SK-N-SH treated with all-trans-retinoic acid at 6 μM for 48 hours (cell line): ENCODE measurements at regions not wholly inside any gene's neighbourhood (a gene's known extent, or its start where the extent isn't known, plus 50 kb on each side); places are given as distances from the start of the nearest gene placed in this dataset.

Source experiments
- ATAC-seq: fragments of 200-7000 bp; cut with Tn5 transposase; 3 replicates; pipeline ENCODE4 v1.9.1; 2020; ENCODE audit warnings: mild to moderate bottlenecking, moderate library complexity
- ARNTL ChIP-seq: fragments of 450-650 bp; formaldehyde crosslinking; IDR thresholded peaks from 2 replicates; pipeline ENCODE4 v1.5.0; 2020; ENCODE audit warnings: low read depth, mild to moderate bottlenecking, moderate library complexity, borderline replicate concordance
- BACH2 ChIP-seq: fragments of 250-450 bp; sonication (Bioruptor Pico); IDR thresholded peaks from 2 replicates; pipeline ENCODE4 v1.9.0; 2021; ENCODE audit warnings: mild to moderate bottlenecking, borderline replicate concordance
- CREB5 ChIP-seq: fragments of 250-450 bp; sonication (Bioruptor Pico); IDR thresholded peaks from 2 replicates; pipeline ENCODE4 v1.5.1; 2020; ENCODE audit warnings: low read depth, mild to moderate bottlenecking, moderate library complexity
- CSDC2 ChIP-seq: fragments of 250-450 bp; sonication (Bioruptor Pico); IDR thresholded peaks from 2 replicates; pipeline ENCODE4 v1.5.0; 2020; ENCODE audit warnings: mild to moderate bottlenecking, moderate library complexity
- CSRNP3 ChIP-seq: fragments of 250-450 bp; sonication (Bioruptor Pico); IDR thresholded peaks from 2 replicates; pipeline ENCODE4 v1.5.1; 2021; ENCODE audit warnings: mild to moderate bottlenecking, moderate library complexity
- ESRRG ChIP-seq: fragments of 250-450 bp; sonication (Bioruptor Pico); IDR thresholded peaks from 2 replicates; pipeline ENCODE4 v1.6.1; 2021; ENCODE audit warnings: mild to moderate bottlenecking
- GLIS3 ChIP-seq: fragments of 250-450 bp; sonication (Bioruptor Pico); IDR thresholded peaks from 2 replicates; pipeline ENCODE4 v1.5.0; 2020; ENCODE audit warnings: mild to moderate bottlenecking, moderate library complexity
- ISL1 ChIP-seq: fragments of 250-450 bp; sonication (Bioruptor Pico); IDR thresholded peaks from 2 replicates; pipeline ENCODE4 v2.1.2; 2022; ENCODE audit warnings: mild to moderate bottlenecking, moderate library complexity
- OSR1 ChIP-seq: fragments of 250-450 bp; sonication (Bioruptor Pico); IDR thresholded peaks from 2 replicates; pipeline ENCODE4 v1.8.0; 2022; ENCODE audit warnings: moderate library complexity, mild to moderate bottlenecking, inconsistent platforms
- PATZ1 ChIP-seq: fragments of 250-450 bp; sonication (Bioruptor Pico); IDR thresholded peaks from 2 replicates; pipeline ENCODE4 v1.8.0; 2020; ENCODE audit warnings: mild to moderate bottlenecking, moderate library complexity, borderline replicate concordance
- POU6F1 ChIP-seq: fragments of 250-450 bp; sonication (Bioruptor Pico); IDR thresholded peaks from 2 replicates; pipeline ENCODE4 v1.8.0; 2021; ENCODE audit warnings: low read depth, mild to moderate bottlenecking, moderate library complexity, borderline replicate concordance
- PPARA ChIP-seq: fragments of 250-450 bp; sonication (Bioruptor Pico); IDR thresholded peaks from 2 replicates; pipeline ENCODE4 v1.5.0; 2020; ENCODE audit warnings: mild to moderate bottlenecking, borderline replicate concordance
- SNAI2 ChIP-seq: fragments of 250-450 bp; sonication (Bioruptor Pico); IDR thresholded peaks from 2 replicates; pipeline ENCODE4 v1.5.0; 2020; ENCODE audit warnings: mild to moderate bottlenecking, moderate library complexity
- TCF4 ChIP-seq: fragments of 250-450 bp; sonication (Bioruptor Pico); IDR thresholded peaks from 2 replicates; pipeline ENCODE4 v1.8.0; 2021; ENCODE audit warnings: mild to moderate bottlenecking, moderate library complexity, borderline replicate concordance
- TOX ChIP-seq: fragments of 250-450 bp; sonication (Bioruptor Pico); IDR thresholded peaks from 2 replicates; pipeline ENCODE4 v1.8.0; 2021; ENCODE audit warnings: mild to moderate bottlenecking, moderate library complexity, borderline replicate concordance
- ZC3H10 ChIP-seq: fragments of 250-450 bp; sonication (Bioruptor Pico); IDR thresholded peaks from 2 replicates; pipeline ENCODE4 v1.5.1; 2021; ENCODE audit warnings: mild to moderate bottlenecking, moderate library complexity
- ZFP3 ChIP-seq: fragments of 250-450 bp; sonication (Bioruptor Pico); IDR thresholded peaks from 2 replicates; pipeline ENCODE4 v1.5.0; 2020; ENCODE audit warnings: mild to moderate bottlenecking, moderate library complexity
- ZFP30 ChIP-seq: fragments of 450-650 bp; formaldehyde crosslinking; IDR thresholded peaks from 2 replicates; pipeline ENCODE4 v1.5.0; 2022; ENCODE audit warnings: mild to moderate bottlenecking, moderate library complexity
- ZNF565 ChIP-seq: fragments of 450-650 bp; formaldehyde crosslinking; conservative IDR thresholded peaks from 2 replicates; pipeline ENCODE4 v1.5.0; 2020; ENCODE audit warnings: low read depth, mild to moderate bottlenecking, moderate library complexity
- ZNF70 ChIP-seq: fragments of 450-650 bp; formaldehyde crosslinking; IDR thresholded peaks from 2 replicates; pipeline ENCODE4 v1.5.0; 2020; ENCODE audit warnings: mild to moderate bottlenecking, moderate library complexity
- ZNF8 ChIP-seq: fragments of 450-650 bp; formaldehyde crosslinking; IDR thresholded peaks from 2 replicates; pipeline ENCODE4 v1.5.0; 2020; ENCODE audit warnings: mild to moderate bottlenecking, moderate library complexity

- TF ChIP-seq ISL1 (CRISPR knock-in tag) = no peak
- no peak for TF ChIP-seq ZNF8
- TF ChIP-seq ZNF565 (CRISPR knock-in tag) = no peak
- peak; percentile 47; the same call in 2 of the 3 replicates for ATAC-seq
These were observed 190.6 kb upstream of the AKR1E2 start for GRCh38 chr10:4635388-4635787.

GRCh38 chr10:4633776-4634175, 192.2 kb upstream of the AKR1E2 start:
- no peak for TF ChIP-seq PPARA
- TF ChIP-seq CREB5 (CRISPR knock-in tag) = no peak
- no peak for TF ChIP-seq OSR1 (CRISPR knock-in tag)
- no peak for TF ChIP-seq ISL1 (CRISPR knock-in tag)
- no peak for TF ChIP-seq TOX (CRISPR knock-in tag)
- TF ChIP-seq PATZ1 (CRISPR knock-in tag) = no peak
- no peak for TF ChIP-seq ZFP30 (CRISPR knock-in tag)
- no peak for TF ChIP-seq ZFP3 (CRISPR knock-in tag)
- TF ChIP-seq CSRNP3 (CRISPR knock-in tag) = no peak
- no peak for TF ChIP-seq POU6F1
- TF ChIP-seq ESRRG (CRISPR knock-in tag) = no peak
- TF ChIP-seq CSDC2 = no peak
- TF ChIP-seq ARNTL (CRISPR knock-in tag) = no peak
- no peak for TF ChIP-seq ZNF565 (CRISPR knock-in tag)
- no peak for TF ChIP-seq TCF4
- no peak for TF ChIP-seq ZNF70 (CRISPR knock-in tag)
- no peak for TF ChIP-seq SNAI2 (CRISPR knock-in tag)
- no peak for TF ChIP-seq GLIS3 (CRISPR knock-in tag)
- TF ChIP-seq ZNF8 = no peak
- ATAC-seq = no peak

GRCh38 chr10:4633186-4633585, 192.8 kb upstream of the AKR1E2 start:
- no peak for ATAC-seq
- TF ChIP-seq ZNF70 (CRISPR knock-in tag) (no peak), ZNF8 (no peak), PATZ1 (CRISPR knock-in tag) (no peak), POU6F1 (no peak), ISL1 (CRISPR knock-in tag) (no peak)

GRCh38 chr10:4632757-4633156, 193.2 kb upstream of the AKR1E2 start:
- no peak for ATAC-seq
- TF ChIP-seq PPARA (no peak), BACH2 (no peak), GLIS3 (CRISPR knock-in tag) (no peak), ISL1 (CRISPR knock-in tag) (no peak), CREB5 (CRISPR knock-in tag) (no peak), OSR1 (CRISPR knock-in tag) (no peak), ZC3H10 (CRISPR knock-in tag) (no peak), ZFP3 (CRISPR knock-in tag) (no peak), ZNF70 (CRISPR knock-in tag) (no peak), PATZ1 (CRISPR knock-in tag) (no peak), POU6F1 (no peak)
- TF ChIP-seq, all 23 proteins: peak for 0
